ENCODE measurements at regions not wholly inside any gene's neighbourhood (a gene's known extent, or its start where the extent isn't known, plus 50 kb on each side); places are given as distances from the start of the nearest gene placed in this dataset.

DNA sequence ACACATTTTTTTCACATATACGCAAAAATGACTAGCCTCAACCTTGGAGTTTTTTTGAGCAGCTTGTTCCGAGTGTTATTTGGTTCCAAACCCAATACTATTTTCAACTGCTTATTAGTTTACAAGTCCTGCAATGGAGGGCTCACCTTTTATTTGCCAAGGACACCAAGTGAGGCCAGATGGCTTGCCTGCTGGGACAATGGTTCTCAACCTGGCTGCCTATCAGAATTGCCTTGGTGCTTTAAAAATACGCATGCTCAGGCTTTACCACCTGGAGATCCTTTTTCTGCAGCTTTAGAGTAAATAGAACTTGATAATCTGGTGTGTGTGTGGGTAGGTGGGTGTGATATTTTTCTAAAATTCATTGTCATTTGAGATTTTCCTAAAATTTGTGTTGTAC lies 276.8 kb downstream of the MTERF1 start:
- Histone ChIP-seq H3K9ac (ENCODE audit: low read length) (no peak overlapping the region), H3K4me3 (ENCODE audit: insufficient read depth, low read length, poor library complexity, severe bottlenecking) (no peak overlapping the region), H4K20me1 (ENCODE audit: low read depth, low read length) (no peaks in the 10 kb centered on the region), H3K79me2 (ENCODE audit: insufficient read depth, low read length) (no peaks in the 10 kb centered on the region), H3K27ac (ENCODE audit: low read depth, low read length) (no peak overlapping the region), H3K36me3 (ENCODE audit: low read length) (no peaks in the 10 kb centered on the region), H3F3A (ENCODE audit: insufficient read depth) (no peaks in the 10 kb centered on the region), H3K9me2 (replicated peaks; ENCODE audit: insufficient read depth, low read length) (no peaks in the 10 kb centered on the region), H3K9me3 (ENCODE audit: insufficient read depth, low read length) (no peaks in the 10 kb centered on the region), H3K27me3 (ENCODE audit: low read length) (no peaks in the 10 kb centered on the region; the same call in 1 of the 2 replicates), H3K4me2 (ENCODE audit: low read depth, low read length, poor library complexity, severe bottlenecking) (no peak overlapping the region), H2AFZ (ENCODE audit: low read depth, low read length, severe bottlenecking) (no peak overlapping the region)
- no peak for TF ChIP-seq EZH2phosphoT487 (conservative IDR thresholded peaks at IDR 0.05; ENCODE audit: low read length)

DNA sequence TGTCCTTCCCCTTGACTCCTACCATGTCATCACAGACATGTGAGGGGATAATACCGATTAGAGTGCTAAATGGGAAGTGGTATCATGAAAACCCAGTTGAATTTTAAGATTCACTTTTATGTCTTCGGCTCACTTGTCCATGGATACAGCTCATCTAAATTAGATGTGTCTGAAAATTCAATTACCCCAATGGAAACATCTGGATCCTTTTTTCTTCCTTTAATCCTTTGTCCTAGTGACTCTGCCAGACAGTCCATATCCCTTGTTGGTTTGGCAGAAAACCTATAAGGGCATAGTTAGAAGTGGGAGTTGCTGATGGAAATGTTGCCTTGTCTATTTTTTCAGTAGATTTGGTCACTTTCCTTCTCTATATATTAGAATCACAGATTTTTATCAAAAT lies 271.9 kb downstream of the MTERF1 start:
- no peaks in the 10 kb centered on the region for H3K9me3 ChIP-seq (ENCODE audit: insufficient read depth, low read length)
- H3K9ac ChIP-seq (ENCODE audit: low read length) = no peak overlapping the region
- H3K9me2 ChIP-seq (replicated peaks; ENCODE audit: insufficient read depth, low read length) = no peaks in the 10 kb centered on the region
- no peaks in the 10 kb centered on the region for H3F3A ChIP-seq (ENCODE audit: insufficient read depth)
- H3K79me2 ChIP-seq (ENCODE audit: insufficient read depth, low read length) = no peaks in the 10 kb centered on the region
- H3K27me3 ChIP-seq (ENCODE audit: low read length) = 0 out of 2 replicates have a peak, but pooled peaks cover 2% of the 10 kb centered on the region
- H3K36me3 ChIP-seq (ENCODE audit: low read length) = no peaks in the 10 kb centered on the region
- H4K20me1 ChIP-seq (ENCODE audit: low read depth, low read length) = no peaks in the 10 kb centered on the region
- no peak for TF ChIP-seq EZH2phosphoT487 (conservative IDR thresholded peaks at IDR 0.05; ENCODE audit: low read length)
- H3K27ac ChIP-seq (ENCODE audit: low read depth, low read length) = no peak overlapping the region
- no peak overlapping the region for H3K4me3 ChIP-seq (ENCODE audit: insufficient read depth, low read length, poor library complexity, severe bottlenecking)
- no peak overlapping the region for H3K4me2 ChIP-seq (ENCODE audit: low read depth, low read length, poor library complexity, severe bottlenecking)
- H2AFZ ChIP-seq (ENCODE audit: low read depth, low read length, severe bottlenecking) = no peak overlapping the region

DNA sequence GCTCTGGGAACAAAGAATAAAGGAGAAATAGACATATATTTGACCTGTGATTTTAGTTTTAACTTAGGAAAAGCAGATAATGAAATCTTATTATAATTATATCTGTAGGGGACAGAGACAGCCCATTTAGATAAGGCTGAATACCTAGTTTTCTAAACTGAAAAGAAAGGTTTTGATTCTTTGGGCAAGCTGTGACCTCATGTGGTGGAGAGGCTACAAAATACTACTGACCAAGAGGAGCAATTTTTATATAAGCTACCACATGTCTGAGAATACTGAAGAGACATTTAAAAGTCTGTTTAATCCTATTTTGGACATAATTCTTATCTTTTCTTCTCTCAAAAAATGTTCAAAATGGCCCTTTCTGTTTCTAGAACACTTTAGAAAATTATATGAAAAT lies 271.0 kb downstream of the MTERF1 start:
- no peak overlapping the region for H2AFZ ChIP-seq (ENCODE audit: low read depth, low read length, severe bottlenecking)
- no peak overlapping the region for H3K4me2 ChIP-seq (ENCODE audit: low read depth, low read length, poor library complexity, severe bottlenecking)
- H3K27me3 ChIP-seq (ENCODE audit: low read length) = 0 out of 2 replicates have a peak, but pooled peaks cover 2% of the 10 kb centered on the region
- H3F3A ChIP-seq (ENCODE audit: insufficient read depth) = no peaks in the 10 kb centered on the region
- TF ChIP-seq, protein P1, sequence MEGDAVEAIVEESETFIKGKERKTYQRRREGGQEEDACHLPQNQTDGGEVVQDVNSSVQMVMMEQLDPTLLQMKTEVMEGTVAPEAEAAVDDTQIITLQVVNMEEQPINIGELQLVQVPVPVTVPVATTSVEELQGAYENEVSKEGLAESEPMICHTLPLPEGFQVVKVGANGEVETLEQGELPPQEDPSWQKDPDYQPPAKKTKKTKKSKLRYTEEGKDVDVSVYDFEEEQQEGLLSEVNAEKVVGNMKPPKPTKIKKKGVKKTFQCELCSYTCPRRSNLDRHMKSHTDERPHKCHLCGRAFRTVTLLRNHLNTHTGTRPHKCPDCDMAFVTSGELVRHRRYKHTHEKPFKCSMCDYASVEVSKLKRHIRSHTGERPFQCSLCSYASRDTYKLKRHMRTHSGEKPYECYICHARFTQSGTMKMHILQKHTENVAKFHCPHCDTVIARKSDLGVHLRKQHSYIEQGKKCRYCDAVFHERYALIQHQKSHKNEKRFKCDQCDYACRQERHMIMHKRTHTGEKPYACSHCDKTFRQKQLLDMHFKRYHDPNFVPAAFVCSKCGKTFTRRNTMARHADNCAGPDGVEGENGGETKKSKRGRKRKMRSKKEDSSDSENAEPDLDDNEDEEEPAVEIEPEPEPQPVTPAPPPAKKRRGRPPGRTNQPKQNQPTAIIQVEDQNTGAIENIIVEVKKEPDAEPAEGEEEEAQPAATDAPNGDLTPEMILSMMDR (IDR thresholded peaks at IDR 0.05; ENCODE audit: insufficient read depth, low read length, poor library complexity, severe bottlenecking) = no peak
- no peak for TF ChIP-seq EZH2phosphoT487 (conservative IDR thresholded peaks at IDR 0.05; ENCODE audit: low read length)
- H3K36me3 ChIP-seq (ENCODE audit: low read length) = no peaks in the 10 kb centered on the region
- H3K79me2 ChIP-seq (ENCODE audit: insufficient read depth, low read length) = no peaks in the 10 kb centered on the region
- no peaks in the 10 kb centered on the region for H3K9me2 ChIP-seq (replicated peaks; ENCODE audit: insufficient read depth, low read length)
- H3K9me3 ChIP-seq (ENCODE audit: insufficient read depth, low read length) = no peaks in the 10 kb centered on the region
- no peaks in the 10 kb centered on the region for H4K20me1 ChIP-seq (ENCODE audit: low read depth, low read length)
- no peak overlapping the region for H3K4me3 ChIP-seq (ENCODE audit: insufficient read depth, low read length, poor library complexity, severe bottlenecking)
- no peak overlapping the region for H3K9ac ChIP-seq (ENCODE audit: low read length)
- no peak overlapping the region for H3K27ac ChIP-seq (ENCODE audit: low read depth, low read length)

GRCh38 chr7:91614431-91614830 lies 266.1 kb downstream of the MTERF1 start:
- H3K9ac ChIP-seq (ENCODE audit: low read length) = no peak overlapping the region
- H3K4me2 ChIP-seq (ENCODE audit: low read depth, low read length, poor library complexity, severe bottlenecking) = no peak overlapping the region
- H3K27ac ChIP-seq (ENCODE audit: low read depth, low read length) = no peak overlapping the region
- no peaks in the 10 kb centered on the region for H4K20me1 ChIP-seq (ENCODE audit: low read depth, low read length)
- no peaks in the 10 kb centered on the region for H3K36me3 ChIP-seq (ENCODE audit: low read length)
- no peaks in the 10 kb centered on the region for H3F3A ChIP-seq (ENCODE audit: insufficient read depth)
- H3K79me2 ChIP-seq (ENCODE audit: insufficient read depth, low read length) = no peaks in the 10 kb centered on the region
- no peak overlapping the region for H2AFZ ChIP-seq (ENCODE audit: low read depth, low read length, severe bottlenecking)
- no peak overlapping the region for H3K4me3 ChIP-seq (ENCODE audit: insufficient read depth, low read length, poor library complexity, severe bottlenecking)
- H3K27me3 ChIP-seq (ENCODE audit: low read length) = 0 out of 2 replicates have a peak, but pooled peaks cover 2% of the 10 kb centered on the region
- no peaks in the 10 kb centered on the region for H3K9me3 ChIP-seq (ENCODE audit: insufficient read depth, low read length)
- TF ChIP-seq, protein P1 (IDR thresholded peaks at IDR 0.05; ENCODE audit: insufficient read depth, low read length, poor library complexity, severe bottlenecking) = no peak
- TF ChIP-seq EZH2phosphoT487 (conservative IDR thresholded peaks at IDR 0.05; ENCODE audit: low read length) = no peak
- no peaks in the 10 kb centered on the region for H3K9me2 ChIP-seq (replicated peaks; ENCODE audit: insufficient read depth, low read length)

Measured in SU-DHL-6 (cell line).